NCI-H526 (cell line): ENCODE measurements at regions not wholly inside any gene's neighbourhood (a gene's known extent, or its start where the extent isn't known, plus 50 kb on each side); places are given as distances from the start of the nearest gene placed in this dataset.
"Not testable (repeated sequence)": the region's sequence is repeated elsewhere in the genome, so short reads cannot be mapped to it uniquely, and the experiment has no call there.

Source experiments
- DNase-seq, 2 experiments: peaks; one replicate each; lab custom pipeline; 2025; lab: John Stamatoyannopoulos, UW

DNA sequence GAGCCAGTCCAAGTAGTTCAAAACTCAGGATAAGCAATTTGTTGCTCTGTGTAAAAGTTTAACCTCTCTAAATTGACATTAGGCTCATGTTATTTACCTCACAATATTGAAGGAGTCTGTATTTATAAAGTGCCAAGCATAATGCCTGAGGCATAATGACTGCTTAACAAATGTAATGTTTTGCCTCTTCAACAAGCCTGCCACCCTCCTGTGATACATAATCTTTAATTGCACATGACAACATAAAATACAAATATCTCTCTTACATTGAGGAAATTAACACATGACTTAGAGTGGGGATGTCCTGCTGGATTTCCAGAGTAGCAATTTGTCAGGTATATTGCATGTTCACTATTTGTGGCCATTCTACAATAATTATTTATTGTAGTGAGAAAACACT, 469.2 kb upstream of the ANO5 start:
- DNase-seq = no peak

GRCh38 chr11:21727102-21727501, 465.8 kb upstream of the ANO5 start:
- no peak for DNase-seq

DNA sequence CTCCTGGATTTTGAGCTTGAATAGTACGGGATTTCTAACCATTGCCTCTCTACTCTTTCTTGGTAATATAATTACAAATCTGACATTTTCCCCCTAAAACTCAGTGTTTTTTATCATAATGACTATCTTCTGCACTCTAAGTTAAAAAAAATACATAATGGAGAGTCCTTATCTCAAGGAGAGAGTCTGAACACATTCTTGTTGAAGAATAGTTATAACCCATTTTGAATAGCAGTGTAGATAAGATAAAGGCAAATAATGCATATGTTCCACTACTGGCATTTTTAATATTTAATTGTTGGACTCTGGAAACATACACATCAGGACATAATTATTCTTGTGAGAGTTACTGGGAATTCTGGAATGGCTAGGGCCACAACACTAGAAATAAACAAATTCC, 456.5 kb upstream of the ANO5 start:
- DNase-seq = no peak

DNA sequence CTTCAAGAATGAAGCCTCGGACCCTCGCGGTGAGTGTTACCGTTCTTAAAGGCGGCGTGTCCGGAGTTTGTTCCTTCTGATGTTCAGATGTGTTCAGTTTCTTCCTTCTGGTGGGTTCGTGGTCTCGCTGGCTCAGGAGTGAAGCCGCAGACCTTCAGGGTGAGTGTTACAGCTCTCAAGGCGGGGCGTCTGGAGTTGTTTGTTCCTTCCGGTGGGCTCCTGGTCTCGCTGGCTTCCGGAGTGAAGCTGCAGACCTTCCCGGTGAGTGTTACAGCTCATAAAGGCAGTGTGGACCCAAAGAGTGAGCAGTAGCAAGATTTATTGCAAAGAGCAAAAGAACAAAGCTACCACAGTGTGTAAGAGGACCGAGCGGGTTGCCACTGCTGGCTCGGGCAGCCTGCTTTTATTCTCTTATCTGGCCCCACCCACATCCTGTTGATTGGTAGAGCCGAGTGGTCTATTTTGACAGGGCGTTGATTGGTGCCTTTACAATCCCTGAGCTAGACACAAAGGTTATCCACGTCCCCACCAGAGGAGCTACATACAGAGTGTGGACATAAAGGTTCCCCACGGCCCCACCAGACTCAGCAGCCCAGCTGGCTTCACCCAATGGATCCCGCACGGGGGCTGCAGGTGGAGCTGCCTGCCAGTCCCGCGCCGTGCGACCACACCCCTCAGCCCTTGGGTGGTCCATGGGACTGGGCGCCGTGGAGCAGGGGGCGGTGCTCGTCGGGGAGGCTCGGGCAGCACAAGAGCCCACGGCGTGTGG, 440.2 kb upstream of the ANO5 start:
- not testable (repeated sequence) for DNase-seq

DNA sequence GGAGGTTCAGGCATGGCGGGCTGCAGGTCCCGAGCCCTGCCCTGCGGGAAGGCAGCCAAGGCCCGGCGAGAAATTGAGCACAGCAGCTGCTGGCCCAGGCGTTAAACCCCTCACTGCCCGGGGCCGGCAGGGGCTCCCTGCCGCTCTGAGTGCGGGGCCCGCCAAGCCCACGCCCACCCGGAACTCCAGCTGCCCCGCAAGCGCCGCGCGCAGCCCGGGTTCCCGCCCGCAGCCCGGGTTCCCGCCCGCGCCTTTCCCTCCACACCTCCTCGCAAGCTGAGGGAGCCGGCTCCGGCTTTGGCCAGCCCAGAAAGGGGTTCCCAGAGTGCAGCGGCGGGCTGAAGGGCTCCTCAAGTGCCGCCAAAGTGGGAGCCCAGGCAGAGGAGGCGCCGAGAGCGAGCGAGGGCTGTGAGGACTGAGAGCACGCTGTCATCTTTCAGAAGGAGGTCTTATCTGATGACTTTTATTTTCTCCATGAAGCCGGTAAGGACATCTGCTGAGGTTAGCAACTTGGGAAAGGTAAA, 439.6 kb upstream of the ANO5 start:
- not testable (repeated sequence) for DNase-seq

- DNase-seq = no peak
These were observed 431.9 kb upstream of the ANO5 start for GRCh38 chr11:21761000-21761399.

GRCh38 chr11:21768388-21768787, 424.5 kb upstream of the ANO5 start:
- no peak for DNase-seq

DNA sequence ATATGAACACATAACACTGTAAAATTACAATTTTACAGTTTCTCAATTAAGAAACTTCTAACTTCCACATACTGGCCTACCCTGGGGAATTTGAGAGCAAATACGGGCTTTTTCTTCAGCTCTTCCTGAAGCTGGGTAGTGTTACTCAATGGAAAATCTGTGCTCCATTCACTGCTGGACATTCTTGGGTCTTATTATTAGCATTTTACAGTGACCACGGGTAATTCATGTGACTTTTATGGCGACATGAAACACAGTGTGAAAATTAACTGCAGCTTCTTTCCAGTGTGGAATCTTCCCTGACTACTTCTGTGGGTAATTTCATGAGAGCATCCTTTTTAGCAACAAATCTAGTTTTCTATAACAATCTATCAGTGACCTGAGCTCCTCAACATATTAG, 423.7 kb upstream of the ANO5 start:
- DNase-seq = no peak

DNA sequence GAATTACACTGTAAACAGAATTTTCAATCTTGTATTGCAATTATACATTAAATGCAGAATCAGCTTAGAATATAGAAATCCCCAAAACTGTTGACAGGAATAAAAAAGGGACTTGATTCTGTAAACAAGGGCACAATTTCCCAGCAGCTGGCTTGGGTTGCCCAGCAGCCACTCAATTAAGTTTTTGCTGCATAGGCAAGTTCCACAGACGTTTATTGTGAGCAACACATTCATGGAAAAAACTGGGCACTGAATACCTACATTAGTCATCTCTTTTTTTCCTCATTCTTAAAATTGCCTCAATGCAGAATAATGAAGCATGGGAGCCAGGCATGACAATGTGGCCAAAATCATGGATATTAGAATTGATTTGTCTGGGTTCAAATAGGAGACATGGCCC, 421.8 kb upstream of the ANO5 start:
- no peak for DNase-seq

DNA sequence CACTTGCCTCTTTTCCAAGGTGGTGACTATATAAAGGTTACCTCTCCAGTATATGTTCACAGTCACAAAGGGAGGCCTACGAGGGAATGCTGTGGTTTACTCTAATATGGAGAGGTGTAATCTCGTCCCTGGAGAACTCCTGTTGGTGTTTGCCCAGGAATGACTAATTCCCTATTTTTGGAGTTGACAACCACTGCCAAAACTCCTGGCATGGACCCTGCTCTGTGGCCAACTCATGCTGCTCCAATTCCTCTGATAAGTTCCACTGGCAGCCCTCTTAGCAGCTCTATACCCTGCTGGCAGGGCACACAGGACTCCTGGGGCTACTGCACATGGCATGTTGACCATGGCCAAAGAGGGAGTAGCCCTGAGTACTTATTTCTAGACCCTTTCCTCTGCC, 418.7 kb upstream of the ANO5 start:
- DNase-seq = no peak

- DNase-seq = no peak
These were observed 417.0 kb upstream of the ANO5 start for GRCh38 chr11:21775911-21776310.

GRCh38 chr11:21783954-21784353, 408.9 kb upstream of the ANO5 start:
- DNase-seq = no peak

GRCh38 chr11:21785351-21785750, 407.5 kb upstream of the ANO5 start:
- DNase-seq = no peak

- no peak for DNase-seq
These were observed 398.6 kb upstream of the ANO5 start for GRCh38 chr11:21794306-21794705.

DNA sequence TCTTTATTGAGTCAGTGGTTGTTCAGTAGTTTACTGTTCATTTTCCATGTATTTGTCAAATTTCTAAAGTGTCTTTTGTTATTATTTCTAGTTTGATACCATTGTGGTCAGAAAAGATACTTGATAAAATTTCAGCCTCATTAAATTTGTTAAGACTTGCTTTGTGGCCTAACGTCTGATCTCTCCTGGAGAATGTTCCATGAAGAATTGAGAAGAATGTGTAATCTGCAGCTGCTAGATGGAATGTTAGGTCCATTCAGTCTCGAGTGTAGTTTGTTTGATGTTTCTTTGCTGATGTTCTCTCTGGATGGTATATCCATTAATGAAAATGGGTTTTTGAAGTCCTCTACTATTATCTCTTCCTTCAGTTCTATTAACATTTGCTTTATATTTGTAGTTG, 394.7 kb upstream of the ANO5 start:
- DNase-seq = no peak

DNA sequence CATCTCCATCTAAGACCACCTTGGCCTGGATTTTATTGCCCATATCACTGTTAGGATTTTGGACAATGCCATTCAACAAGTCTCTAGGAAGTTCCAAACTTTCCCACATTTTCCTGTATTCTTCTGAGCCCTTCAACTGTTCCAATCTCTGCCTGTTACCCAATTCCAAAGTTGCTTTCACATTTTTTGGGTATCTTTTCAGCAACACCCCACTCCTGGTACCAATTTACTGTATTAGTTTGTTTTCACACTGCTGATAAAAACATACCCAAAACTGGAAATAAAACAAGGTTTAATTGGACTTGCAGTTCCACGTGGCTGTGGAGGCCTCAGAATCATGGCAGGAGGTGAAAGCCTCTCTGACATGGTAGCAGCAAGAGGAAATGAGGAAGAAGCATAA, 388.4 kb upstream of the ANO5 start:
- DNase-seq = not testable (repeated sequence)

GRCh38 chr11:21806508-21806907, 386.4 kb upstream of the ANO5 start:
- DNase-seq = no peak

GRCh38 chr11:21806947-21807346, 385.9 kb upstream of the ANO5 start:
- no peak for DNase-seq

GRCh38 chr11:21807350-21807749, 385.5 kb upstream of the ANO5 start:
- no peak for DNase-seq

DNA sequence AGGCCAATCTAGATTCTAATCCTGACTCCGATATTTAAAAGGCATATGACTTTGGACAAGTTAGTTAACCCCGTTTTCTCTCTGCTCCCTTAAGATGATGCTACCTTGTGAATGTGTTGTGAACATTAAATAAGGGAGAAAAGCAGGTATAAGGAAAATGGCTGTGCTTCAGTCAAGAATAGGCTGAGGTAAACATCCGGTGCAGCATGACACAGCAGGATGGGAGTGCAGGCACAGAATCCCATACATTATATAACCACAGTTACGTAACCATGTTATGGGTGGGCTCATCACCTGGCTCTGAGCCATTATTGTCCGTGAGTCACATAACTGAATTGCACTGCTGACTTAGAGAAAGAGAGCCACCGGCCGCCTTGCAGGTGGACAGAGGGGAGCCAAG, 382.2 kb upstream of the ANO5 start:
- no peak for DNase-seq

- DNase-seq = peak; percentile 43 to 65
These were observed 381.3 kb upstream of the ANO5 start for GRCh38 chr11:21811572-21811971.

- no peak for DNase-seq
These were observed 378.7 kb upstream of the ANO5 start for GRCh38 chr11:21814169-21814568.

- DNase-seq = no peak
These were observed 375.2 kb upstream of the ANO5 start for GRCh38 chr11:21817696-21818095.

- DNase-seq = no peak
These were observed 372.7 kb upstream of the ANO5 start for GRCh38 chr11:21820176-21820575.
